ENCODE measurements at regions not wholly inside any gene's neighbourhood (a gene's known extent, or its start where the extent isn't known, plus 50 kb on each side); places are given as distances from the start of the nearest gene placed in this dataset.
"Not testable (repeated sequence)": the region's sequence is repeated elsewhere in the genome, so short reads cannot be mapped to it uniquely, and the experiment has no call there.

- no peak for DNase-seq
These were observed 333.8 kb upstream of the PTBP2 start for GRCh38 chr1:96387785-96388184.

GRCh38 chr1:96388421-96389310, 332.9 kb upstream of the PTBP2 start:
- no peak for DNase-seq

GRCh38 chr1:96400089-96400488, 321.5 kb upstream of the PTBP2 start:
- no peak for DNase-seq

- no peak for DNase-seq
These were observed 312.5 kb upstream of the PTBP2 start for GRCh38 chr1:96409087-96409486.

GRCh38 chr1:96409689-96410088, 311.9 kb upstream of the PTBP2 start:
- DNase-seq: no peak

- DNase-seq: no peak
These were observed 310.6 kb upstream of the PTBP2 start for GRCh38 chr1:96411006-96411405.

- no peak for DNase-seq
These were observed 307.0 kb upstream of the PTBP2 start for GRCh38 chr1:96414598-96414997.

GRCh38 chr1:96416111-96416595, 305.4 kb upstream of the PTBP2 start:
- DNase-seq: no peak

- DNase-seq: no peak
These were observed 304.7 kb upstream of the PTBP2 start for GRCh38 chr1:96416701-96417444.

GRCh38 chr1:96418969-96419368, 302.6 kb upstream of the PTBP2 start:
- no peak for DNase-seq

- DNase-seq: no peak
These were observed 296.7 kb upstream of the PTBP2 start for GRCh38 chr1:96424877-96425276.

- no peak for DNase-seq
These were observed 296.0 kb upstream of the PTBP2 start for GRCh38 chr1:96425382-96426129.

GRCh38 chr1:96427616-96428015, 294.0 kb upstream of the PTBP2 start:
- DNase-seq: no peak

GRCh38 chr1:96445302-96445701, 276.3 kb upstream of the PTBP2 start:
- DNase-seq: no peak

- no peak for DNase-seq
These were observed 257.5 kb upstream of the PTBP2 start for GRCh38 chr1:96464066-96464465.

GRCh38 chr1:96464522-96464921, 257.1 kb upstream of the PTBP2 start:
- DNase-seq: no peak

- no peak for DNase-seq
These were observed 256.6 kb upstream of the PTBP2 start for GRCh38 chr1:96464991-96465390.

- DNase-seq: no peak
These were observed 256.1 kb upstream of the PTBP2 start for GRCh38 chr1:96465441-96465840.

GRCh38 chr1:96466842-96467241, 254.7 kb upstream of the PTBP2 start:
- DNase-seq: no peak

GRCh38 chr1:96469726-96470125, 251.9 kb upstream of the PTBP2 start:
- not testable (repeated sequence) for DNase-seq

GRCh38 chr1:96472471-96472870, 249.1 kb upstream of the PTBP2 start:
- DNase-seq: no peak

- no peak for DNase-seq
These were observed 247.7 kb upstream of the PTBP2 start for GRCh38 chr1:96473791-96474434.

Measured in NCI-H1092 (cell line).